HepG2 (cell line): ENCODE measurements at regions not wholly inside any gene's neighbourhood (a gene's known extent, or its start where the extent isn't known, plus 50 kb on each side); places are given as distances from the start of the nearest gene placed in this dataset.

Experiments used
- ATAC-seq: fragments of 200-7000 bp; cut with Tn5 transposase; 3 replicates; pipeline ENCODE4 v1.9.1; 2020; ENCODE audit warnings: mild to moderate bottlenecking, moderate library complexity
- BruUV-seq: library from RNA; stranded (reverse); fragments of 400-500 nt; replicated peaks from 2 replicates; lab custom pipeline; 2021; lab: Mats Ljungman, UMichigan
- CTCF ChIA-PET: fragments of 300-600 bp; formaldehyde crosslinking; extraction: SDS; loops from one replicate; lab custom pipeline; 2021; ENCODE audit warnings: low total read pairs, inconsistent platforms, low intra/inter-chr PET ratio; lab: Yijun Ruan, JAX
- POLR2A ChIA-PET: fragments of 350-600 bp; sonication (Branson Sonifier 250); formaldehyde crosslinking; loops from one replicate; lab custom pipeline; 2020; ENCODE audit warnings: antibody characterized with exemption, inconsistent platforms; lab: Yijun Ruan, JAX
- DNase-seq: peaks from one replicate; pipeline ENCODE4 v3.0.0-alpha.2; 2015; ENCODE audit warnings: low spot score
- FAIRE-seq: peaks from 3 replicates; lab custom pipeline; 2011; peaks lifted over from hg19 to GRCh38; lab: Jason Lieb, UNC
- H2AFZ ChIP-seq: one replicate; pipeline ENCODE4 v1.6.1; 2011; ENCODE audit warnings: low read length, inconsistent platforms
- H3K27ac ChIP-seq: fragments of 300-600 bp; 3 replicates; pipeline ENCODE4 v1.8.0; 2011; ENCODE audit warnings: mixed run types, mild to moderate bottlenecking, mixed read lengths, low read length, inconsistent platforms; ENCODE audit not compliant: insufficient read depth; ENCODE audit errors: extremely low read length
- H3K27me3 ChIP-seq, 2 experiments: fragments of 200-600 bp in 1 of 2; 2 replicates in 1 of 2; 3 replicates in 1 of 2; pipeline versions ENCODE4 v1.6.0 to v1.8.0; 2011; ENCODE audit warnings: low read length in 2 of 2, mild to moderate bottlenecking in 2 of 2, moderate library complexity in 2 of 2, inconsistent platforms in 1 of 2; ENCODE audit not compliant: insufficient read depth in 2 of 2, control insufficient read depth in 1 of 2
- H3K36me3 ChIP-seq, 2 experiments: fragments of 200-600 bp in 1 of 2; replicated peaks in 1 of 2; 2 replicates in 1 of 2; 3 replicates in 1 of 2; pipeline versions ENCODE4 v1.5.1 to v1.8.0; 2011; ENCODE audit warnings: low read length in 2 of 2, inconsistent platforms in 1 of 2; ENCODE audit not compliant: insufficient read depth in 2 of 2, control insufficient read depth in 1 of 2
- H3K4me1 ChIP-seq: 2 replicates; pipeline ENCODE4 v1.5.1; 2012; ENCODE audit warnings: low read length, inconsistent platforms; ENCODE audit not compliant: insufficient read depth
- H3K4me2 ChIP-seq: 2 replicates; pipeline ENCODE4 v1.6.0; 2011; ENCODE audit warnings: low read depth, low read length, inconsistent platforms
- H3K4me3 ChIP-seq, 3 experiments: fragments of 200-600 bp in 1 of 3; sonication (generic), shearing (Covaris generic) in 1 of 3; replicated peaks in 1 of 3; 2 replicates each; pipeline ENCODE4 v1.5.1; 2011 to 2016; ENCODE audit warnings: low read length in 3 of 3, inconsistent platforms in 2 of 3, low read depth in 2 of 3, mild to moderate bottlenecking in 2 of 3, control low read depth in 1 of 3, mixed read lengths in 1 of 3; ENCODE audit not compliant: insufficient read depth in 1 of 3
- H3K79me2 ChIP-seq: one replicate; pipeline ENCODE4 v1.6.1; 2011; ENCODE audit warnings: low read length, inconsistent platforms; ENCODE audit not compliant: insufficient read depth
- H3K9ac ChIP-seq: 2 replicates; pipeline ENCODE4 v1.6.0; 2011; ENCODE audit warnings: mild to moderate bottlenecking, low read depth, low read length, inconsistent platforms; ENCODE audit not compliant: insufficient read depth
- H3K9me3 ChIP-seq: 2 replicates; pipeline ENCODE4 v1.5.1; 2012; ENCODE audit warnings: mild to moderate bottlenecking, low read length
- H4K20me1 ChIP-seq: 2 replicates; pipeline ENCODE4 v1.6.0; 2011; ENCODE audit warnings: inconsistent platforms, mild to moderate bottlenecking, low read length, moderate library complexity; ENCODE audit not compliant: insufficient read depth
- ARID3A ChIP-seq: IDR thresholded peaks from 2 replicates; pipeline ENCODE4 v1.6.1; 2012; ENCODE audit warnings: low read depth, low read length, improper control_type of control experiment
- CBX5 ChIP-seq: sonication (generic); formaldehyde crosslinking; IDR thresholded peaks from 2 replicates; pipeline ENCODE4 v1.4.0; 2020; ENCODE audit warnings: missing genetic modification reagents, borderline replicate concordance
- DBP ChIP-seq: sonication (generic); formaldehyde crosslinking; IDR thresholded peaks from 2 replicates; pipeline ENCODE4 v1.4.0; 2020; ENCODE audit warnings: missing genetic modification reagents; ENCODE audit errors: not compliant biosample characterization
- FOXK2 ChIP-seq: fragments of 450-650 bp; IDR thresholded peaks from 2 replicates; pipeline ENCODE4 v1.6.1; 2016
- GMEB2 ChIP-seq: IDR thresholded peaks from 2 replicates; pipeline ENCODE4 v1.6.1; 2016; ENCODE audit warnings: missing biosample characterization, missing genetic modification reagents, low read depth
- NFE2L1 ChIP-seq: sonication (generic); formaldehyde crosslinking; IDR thresholded peaks from 2 replicates; pipeline ENCODE4 v1.4.0; 2020; ENCODE audit warnings: missing genetic modification reagents, mild to moderate bottlenecking, borderline replicate concordance
- NR1H2 ChIP-seq: sonication (generic); formaldehyde crosslinking; IDR thresholded peaks from 2 replicates; pipeline ENCODE4 v1.8.1; 2022; ENCODE audit warnings: low read depth, missing genetic modification reagents, borderline replicate concordance
- RAD51 ChIP-seq: fragments of 450-650 bp; IDR thresholded peaks from 2 replicates; pipeline ENCODE4 v1.6.1; 2016; ENCODE audit warnings: borderline replicate concordance
- RARA ChIP-seq: IDR thresholded peaks from 2 replicates; pipeline ENCODE4 v1.6.1; 2016; ENCODE audit warnings: missing genetic modification reagents, missing compliant biosample characterization
- SOX13 ChIP-seq, 3 experiments: fragments of 450-650 bp in 1 of 3; sonication (generic) in 1 of 3; formaldehyde crosslinking in 1 of 3; IDR thresholded peaks in 2 of 3; conservative IDR thresholded peaks in 1 of 3; 2 replicates each; pipeline versions ENCODE4 v1.5.0 to v1.6.1; 2016 to 2020; ENCODE audit warnings: antibody characterized with exemption in 1 of 3, mild to moderate bottlenecking in 1 of 3, missing compliant biosample characterization in 1 of 3, missing genetic modification reagents in 1 of 3, moderate library complexity in 1 of 3
- TBP ChIP-seq: sonication (generic); formaldehyde crosslinking; IDR thresholded peaks from 2 replicates; pipeline ENCODE4 v1.5.0; 2020; ENCODE audit warnings: missing genetic modification reagents
- ZFP37 ChIP-seq: sonication (generic); formaldehyde crosslinking; IDR thresholded peaks from 2 replicates; pipeline ENCODE4 v1.4.0; 2020; ENCODE audit warnings: missing genetic modification reagents, borderline replicate concordance
- ZMAT5 ChIP-seq: sonication (generic); formaldehyde crosslinking; IDR thresholded peaks from 2 replicates; pipeline ENCODE4 v1.5.0; 2020; ENCODE audit warnings: mild to moderate bottlenecking, low read depth, missing genetic modification reagents, borderline replicate concordance
- ZNF124 ChIP-seq: sonication (generic); formaldehyde crosslinking; IDR thresholded peaks from 2 replicates; pipeline ENCODE4 v1.4.0; 2020; ENCODE audit warnings: missing genetic modification reagents
- ZNF317 ChIP-seq: sonication (generic); formaldehyde crosslinking; IDR thresholded peaks from 2 replicates; pipeline ENCODE4 v1.5.0; 2020; ENCODE audit warnings: mild to moderate bottlenecking, missing genetic modification reagents
- ZNF570 ChIP-seq: sonication (generic); formaldehyde crosslinking; IDR thresholded peaks from 2 replicates; pipeline ENCODE4 v1.4.0; 2020; ENCODE audit warnings: mild to moderate bottlenecking, missing genetic modification reagents, borderline replicate concordance
- WGBS: methylation state at CpG from one replicate; pipeline ENCODE4 v1.1.6; 2017; ENCODE audit warnings: low lambda C conversion rate; 5-methylcytosine and 5-hydroxymethylcytosine counted together
- in situ Hi-C: cut with HindIII; loops from 2 replicates; pipeline ENCODE4 v1.10.0; 2017; ENCODE audit warnings: low pct_unique_long_range_greater_than_20kb; ENCODE audit not compliant: extremely low pct_ligation_motif_present
- intact Hi-C: fragments of 100-400 bp; cut with micrococcal nuclease; formaldehyde crosslinking; loops from one replicate; pipeline ENCODE4 v1.10.0; 2022; ENCODE audit not compliant: unreplicated experiment

- no peaks in the 10 kb centered on the region for H4K20me1 ChIP-seq
- no peak for FAIRE-seq
- no peak overlapping the region for H3K27ac ChIP-seq
- ChIA-PET POLR2A (no interaction called here), CTCF (no interaction called here)
- no peak for DNase-seq
- TF ChIP-seq NR1H2 (CRISPR knock-in tag) (no peak), FOXK2 (no peak), ZNF124 (CRISPR knock-in tag) (peak; percentile 97), ZNF317 (CRISPR knock-in tag) (no peak), ZNF570 (no peak)
- H3K9ac ChIP-seq = no peak overlapping the region
- WGBS = 0% methylated on average over 3 of the region's 3 CpGs
- no peaks in the 10 kb centered on the region for H3K79me2 ChIP-seq
- ATAC-seq = no peak
- in situ Hi-C loops = loop anchor here (25.0 kb wide), 1 partner anchor 1534 kb away; no protein-coding TSS in a partner anchor
- H3K36me3 ChIP-seq = no peaks in the 10 kb centered on the region
- no peak overlapping the region for H2AFZ ChIP-seq
- H3K9me3 ChIP-seq = peaks cover 24% of the 10 kb centered on the region
- no peak overlapping the region for H3K4me2 ChIP-seq
- no peak overlapping the region for H3K4me3 ChIP-seq
- no peaks in the 10 kb centered on the region for H3K4me1 ChIP-seq
- H3K27me3 ChIP-seq = no peaks in the 10 kb centered on the region
- BruUV-seq = no TSS peak
- intact Hi-C loops = no loop called here
These were observed 141.2 kb downstream of the CD8B2 start for GRCh38 chr2:106628377-106628776.

GRCh38 chr2:106629981-106630380 is 142.8 kb downstream of the CD8B2 start:
- H3K4me2 ChIP-seq = no peak overlapping the region
- H3K27me3 ChIP-seq = no peaks in the 10 kb centered on the region
- H3K27ac ChIP-seq = no peak overlapping the region
- FAIRE-seq (no peak), ATAC-seq (no peak), DNase-seq (no peak)
- H3K9ac ChIP-seq = no peak overlapping the region
- no peaks in the 10 kb centered on the region for H3K36me3 ChIP-seq
- intact Hi-C loops (no loop called here), in situ Hi-C loops (loop anchor here (25.0 kb wide), 1 partner anchor 1532 kb away; no protein-coding TSS in a partner anchor)
- H4K20me1 ChIP-seq = no peaks in the 10 kb centered on the region
- 2% methylated on average over 3 of the region's 3 CpGs for WGBS
- H3K4me3 ChIP-seq = no peak overlapping the region
- no peak overlapping the region for H2AFZ ChIP-seq
- CTCF ChIA-PET = no interaction called here
- no peaks in the 10 kb centered on the region for H3K4me1 ChIP-seq
- H3K79me2 ChIP-seq = no peaks in the 10 kb centered on the region
- no TSS peak for BruUV-seq
- POLR2A ChIA-PET = no interaction called here
- peaks cover 24% of the 10 kb centered on the region for H3K9me3 ChIP-seq
- no peak for TF ChIP-seq GMEB2 (CRISPR knock-in tag)
- TF ChIP-seq ZFP37 = no peak
- TF ChIP-seq NFE2L1 (CRISPR knock-in tag) = no peak
- no peak for TF ChIP-seq CBX5
- no peak for TF ChIP-seq TBP
- TF ChIP-seq SOX13 (IDR thresholded peaks at IDR 0.05) = no peak
- no peak for TF ChIP-seq SOX13 (CRISPR knock-in tag; conservative IDR thresholded peaks at IDR 0.05 in 1 of 2, IDR thresholded peaks at IDR 0.05 in 1 of 2)
- no peak for TF ChIP-seq DBP
- no peak for TF ChIP-seq RAD51
- no peak for TF ChIP-seq RARA (CRISPR knock-in tag)
- no peak for TF ChIP-seq ARID3A
- no peak for TF ChIP-seq ZMAT5 (CRISPR knock-in tag)
